NCI-H2081 (cell line): ENCODE measurements at regions not wholly inside any gene's neighbourhood (a gene's known extent, or its start where the extent isn't known, plus 50 kb on each side); places are given as distances from the start of the nearest gene placed in this dataset.
"Not testable (repeated sequence)": the region's sequence is repeated elsewhere in the genome, so short reads cannot be mapped to it uniquely, and the experiment has no call there.

Experiments used
- DNase-seq, 2 experiments: peaks; one replicate each; lab custom pipeline; 2025; lab: John Stamatoyannopoulos, UW

- not testable (repeated sequence) for DNase-seq
Measured at GRCh38 chr22:22296047-22296446, 51.5 kb downstream of the VPREB1 start.

- peak in 1 of 2 experiments; percentile 2 for DNase-seq
Measured at GRCh38 chr22:22297159-22297793, 52.7 kb downstream of the VPREB1 start.

GRCh38 chr22:22297794-22298653 is 53.4 kb downstream of the VPREB1 start:
- peak; percentile 40 to 54 for DNase-seq

- not testable (repeated sequence) for DNase-seq
Measured at GRCh38 chr22:22298654-22299009, 54.0 kb downstream of the VPREB1 start.

GRCh38 chr22:22300511-22300910 is 55.9 kb downstream of the VPREB1 start:
- not testable (repeated sequence) for DNase-seq

GRCh38 chr22:22300946-22301345 is 56.4 kb downstream of the VPREB1 start:
- not testable (repeated sequence) for DNase-seq

GRCh38 chr22:22316589-22316988 is 72.0 kb downstream of the VPREB1 start:
- DNase-seq: no peak

GRCh38 chr22:22318723-22319465 is 74.3 kb downstream of the VPREB1 start:
- DNase-seq: no peak

GRCh38 chr22:22321743-22322611 is 77.4 kb downstream of the VPREB1 start:
- DNase-seq: peak; percentile 57 to 60

- DNase-seq: no peak
Measured at GRCh38 chr22:22322792-22323191, 78.2 kb downstream of the VPREB1 start.

GRCh38 chr22:22327723-22328122 is 83.1 kb downstream of the VPREB1 start:
- DNase-seq: no peak

GRCh38 chr22:22329792-22330191 is 85.2 kb downstream of the VPREB1 start:
- DNase-seq: no peak

- DNase-seq: not testable (repeated sequence)
Measured at GRCh38 chr22:22335640-22336039, 91.1 kb downstream of the VPREB1 start.

GRCh38 chr22:22336333-22336732 is 91.7 kb downstream of the VPREB1 start:
- DNase-seq: not testable (repeated sequence)

GRCh38 chr22:22338778-22339177 is 94.2 kb downstream of the VPREB1 start:
- DNase-seq: not testable (repeated sequence)

- no peak for DNase-seq
Measured at GRCh38 chr22:22341736-22342135, 97.2 kb downstream of the VPREB1 start.

GRCh38 chr22:22342697-22343580 is 98.4 kb downstream of the VPREB1 start:
- DNase-seq: peak; percentile 42 to 46

- DNase-seq: no peak
Measured at GRCh38 chr22:22343581-22344296, 99.2 kb downstream of the VPREB1 start.

- DNase-seq: no peak
Measured at GRCh38 chr22:22344430-22344829, 99.8 kb downstream of the VPREB1 start.

GRCh38 chr22:22345781-22346180 is 101.2 kb downstream of the VPREB1 start:
- no peak for DNase-seq
